ENCODE measurements at regions not wholly inside any gene's neighbourhood (a gene's known extent, or its start where the extent isn't known, plus 50 kb on each side); places are given as distances from the start of the nearest gene placed in this dataset.

- intact Hi-C loops (cut with DNase I): no loop called here
Measured at GRCh38 chr13:72384186-72384823, 343.1 kb downstream of the MZT1 start.

GRCh38 chr13:72383646-72384045 lies 343.8 kb downstream of the MZT1 start:
- Histone ChIP-seq H3K4me1 (ENCODE audit: control insufficient read depth in 2 of 3, insufficient read depth in 2 of 3, low read depth in 1 of 3, low read length in 3 of 3) (no peaks in the 10 kb centered on the region), H3K4me3 (ENCODE audit: low read length in 3 of 3) (no peak overlapping the region), H3K27me3 (ENCODE audit: control insufficient read depth, insufficient read depth, low read length) (no peaks in the 10 kb centered on the region), H3K9ac (ENCODE audit: low read length in 3 of 3) (no peak overlapping the region), H3K9me3 (ENCODE audit: control insufficient read depth in 2 of 3, insufficient read depth in 1 of 3, low read length in 3 of 3) (no peaks in the 10 kb centered on the region), H3K27ac (ENCODE audit: low read depth in 2 of 2, low read length in 2 of 2) (no peak overlapping the region), H3K36me3 (ENCODE audit: control insufficient read depth in 2 of 3, insufficient read depth in 3 of 3, low read length in 3 of 3) (no peaks in the 10 kb centered on the region)
- no peak for TF ChIP-seq CTCF (IDR thresholded peaks at IDR 0.05; ENCODE audit: borderline replicate concordance, extremely low read depth, insufficient read depth)
- no peak for FAIRE-seq
- DNase-seq: no peak
- intact Hi-C loops (cut with DNase I): no loop called here

More at GRCh38 chr13:72384186-72384823, 343.1 kb downstream of the MZT1 start:
- DNase-seq: peak in 1 of 5 donors; percentile 8
- H3K4me1 ChIP-seq (ENCODE audit: control insufficient read depth in 2 of 3, insufficient read depth in 2 of 3, low read depth in 1 of 3, low read length in 3 of 3): no peaks in the 10 kb centered on the region
- H3K9ac ChIP-seq (ENCODE audit: low read length in 3 of 3): no peak overlapping the region
- no peaks in the 10 kb centered on the region for H3K9me3 ChIP-seq (ENCODE audit: control insufficient read depth in 2 of 3, insufficient read depth in 1 of 3, low read length in 3 of 3)
- no peaks in the 10 kb centered on the region for H3K27me3 ChIP-seq (ENCODE audit: control insufficient read depth, insufficient read depth, low read length)
- no peak for TF ChIP-seq CTCF (IDR thresholded peaks at IDR 0.05; ENCODE audit: borderline replicate concordance, extremely low read depth, insufficient read depth)
- H3K27ac ChIP-seq (ENCODE audit: low read depth in 2 of 2, low read length in 2 of 2): no peak overlapping the region
- FAIRE-seq: no peak
- H3K4me3 ChIP-seq (ENCODE audit: low read length in 3 of 3): no peak overlapping the region
- H3K36me3 ChIP-seq (ENCODE audit: control insufficient read depth in 2 of 3, insufficient read depth in 3 of 3, low read length in 3 of 3): no peaks in the 10 kb centered on the region

- intact Hi-C loops (cut with DNase I): no loop called here
- FAIRE-seq: no peak
- Histone ChIP-seq H3K9me3 (ENCODE audit: control insufficient read depth in 2 of 3, insufficient read depth in 1 of 3, low read length in 3 of 3) (no peaks in the 10 kb centered on the region), H3K36me3 (ENCODE audit: control insufficient read depth in 2 of 3, insufficient read depth in 3 of 3, low read length in 3 of 3) (no peaks in the 10 kb centered on the region), H3K27me3 (ENCODE audit: control insufficient read depth, insufficient read depth, low read length) (no peaks in the 10 kb centered on the region), H3K9ac (ENCODE audit: low read length in 3 of 3) (no peak overlapping the region), H3K4me1 (ENCODE audit: control insufficient read depth in 2 of 3, insufficient read depth in 2 of 3, low read depth in 1 of 3, low read length in 3 of 3) (no peaks in the 10 kb centered on the region), H3K27ac (ENCODE audit: low read depth in 2 of 2, low read length in 2 of 2) (no peak overlapping the region), H3K4me3 (ENCODE audit: low read length in 3 of 3) (no peak overlapping the region)
- DNase-seq: no peak
- TF ChIP-seq CTCF (IDR thresholded peaks at IDR 0.05; ENCODE audit: borderline replicate concordance, extremely low read depth, insufficient read depth): no peak
Measured at GRCh38 chr13:72379581-72379980, 347.8 kb downstream of the MZT1 start.

- intact Hi-C loops (cut with DNase I): no loop called here
- TF ChIP-seq CTCF (IDR thresholded peaks at IDR 0.05; ENCODE audit: borderline replicate concordance, extremely low read depth, insufficient read depth): no peak
- Histone ChIP-seq H3K4me1 (ENCODE audit: control insufficient read depth in 2 of 3, insufficient read depth in 2 of 3, low read depth in 1 of 3, low read length in 3 of 3) (no peaks in the 10 kb centered on the region), H3K9me3 (ENCODE audit: control insufficient read depth in 2 of 3, insufficient read depth in 1 of 3, low read length in 3 of 3) (peaks cover 0 to 7% (median 0%) of the 10 kb centered on the region in 3 donors), H3K27ac (ENCODE audit: low read depth in 2 of 2, low read length in 2 of 2) (no peak overlapping the region), H3K36me3 (ENCODE audit: control insufficient read depth in 2 of 3, insufficient read depth in 3 of 3, low read length in 3 of 3) (no peaks in the 10 kb centered on the region), H3K27me3 (ENCODE audit: control insufficient read depth, insufficient read depth, low read length) (no peaks in the 10 kb centered on the region), H3K4me3 (ENCODE audit: low read length in 3 of 3) (no peak overlapping the region), H3K9ac (ENCODE audit: low read length in 3 of 3) (no peak overlapping the region)
- no peak for FAIRE-seq
- no peak for DNase-seq
Measured at GRCh38 chr13:72368031-72368430, 359.4 kb downstream of the MZT1 start.

Measured in kidney (tissue), 13 donors.